ENCODE measurements at regions not wholly inside any gene's neighbourhood (a gene's known extent, or its start where the extent isn't known, plus 50 kb on each side); places are given as distances from the start of the nearest gene placed in this dataset.
A peak's percentile ranks its signal among the peaks of the same experiment; 100 is the strongest.

DNA sequence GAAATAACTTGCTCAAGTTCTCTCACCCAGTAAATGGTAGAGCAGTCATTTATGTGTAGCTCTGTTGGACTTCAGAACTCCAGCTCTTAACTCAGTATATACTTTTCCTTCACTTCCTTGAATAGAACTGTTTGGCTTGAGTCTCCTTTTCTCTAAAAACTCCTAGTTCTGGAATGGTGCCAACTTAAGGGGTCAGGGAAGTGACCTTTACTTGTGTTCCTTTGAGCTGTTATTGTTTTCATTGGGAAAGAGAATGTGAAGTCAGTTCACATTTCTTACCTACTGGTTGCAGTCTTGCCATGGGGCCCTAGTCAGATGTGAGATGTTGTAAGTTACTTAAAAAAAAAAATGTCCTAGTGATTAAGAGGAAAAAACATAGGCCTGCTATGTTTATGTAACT lies 77.0 kb upstream of the MACF1 start:
- H3K4me1 ChIP-seq (ENCODE audit: control insufficient read depth in 2 of 2, insufficient read depth in 2 of 2, low read length in 2 of 2) = no peaks in the 10 kb centered on the region
- POLR2A ChIA-PET = no interaction called here
- Mint-ChIP-seq H3K36me3 (peaks cover 0 to 6% (median 0%) of the 10 kb centered on the region in 5 donors), H3K4me1 (peaks cover 0 to 17% (median 7%) of the 10 kb centered on the region in 7 donors), H3K27ac (peak overlapping the region in 1 of 9 donors; percentile 36), H3K27me3 (peaks cover 0 to 3% (median 0%) of the 10 kb centered on the region in 5 donors), H3K9me3 (no peaks in the 10 kb centered on the region), H3K4me3 (no peak overlapping the region)
- ATAC-seq (no peak), DNase-seq (no peak)
- H3K27me3 ChIP-seq (ENCODE audit: control insufficient read depth in 2 of 2, insufficient read depth in 2 of 2, low read length in 2 of 2) = no peaks in the 10 kb centered on the region
- no peaks in the 10 kb centered on the region for H3K9me3 ChIP-seq (ENCODE audit: control insufficient read depth in 2 of 3, low read length in 3 of 3)
- intact Hi-C loops (cut with micrococcal nuclease) = no loop called here
- no peaks in the 10 kb centered on the region for H3K36me3 ChIP-seq (ENCODE audit: control insufficient read depth in 2 of 3, insufficient read depth in 3 of 3, low read length in 3 of 3)
- H3K4me3 ChIP-seq (ENCODE audit: low read length) = no peak overlapping the region
- CTCF ChIA-PET = interaction anchor here (0.5 kb wide), 1 partner anchor 47 kb away, joined by 3 read pairs; no protein-coding TSS in a partner anchor
- no peak overlapping the region for H3K27ac ChIP-seq (ENCODE audit: low read depth, low read length)

DNA sequence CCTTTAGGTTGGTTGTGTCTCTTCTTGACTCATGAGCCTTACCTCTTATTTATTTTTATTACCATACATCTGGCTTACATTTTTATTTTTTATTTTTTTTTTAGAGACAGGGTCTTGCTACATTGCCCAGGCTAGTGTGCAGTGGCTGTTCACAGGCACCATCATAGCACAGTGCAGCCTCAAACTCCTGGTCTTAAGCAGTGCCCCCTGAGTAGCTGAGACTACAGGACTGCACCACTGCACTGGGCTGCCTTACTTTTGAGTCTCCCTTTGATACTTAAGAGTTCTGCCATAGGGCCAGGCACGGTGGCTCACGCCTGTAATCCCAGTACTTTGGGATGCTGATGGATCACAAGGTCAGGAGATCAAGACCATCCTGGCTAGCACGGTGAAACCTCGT lies 76.4 kb upstream of the MACF1 start:
- no peaks in the 10 kb centered on the region for H3K9me3 Mint-ChIP-seq
- ATAC-seq (no peak), DNase-seq (no peak)
- no peaks in the 10 kb centered on the region for H3K27me3 ChIP-seq (ENCODE audit: control insufficient read depth in 2 of 2, insufficient read depth in 2 of 2, low read length in 2 of 2)
- H3K36me3 ChIP-seq (ENCODE audit: control insufficient read depth in 2 of 3, insufficient read depth in 3 of 3, low read length in 3 of 3) = no peaks in the 10 kb centered on the region
- intact Hi-C loops (cut with micrococcal nuclease) = no loop called here
- ChIA-PET POLR2A (no interaction called here), CTCF (interaction anchor here (1.0 kb wide), 1 partner anchor 64 kb away, joined by 3 read pairs; no protein-coding TSS in a partner anchor)
- no peak overlapping the region for H3K4me3 Mint-ChIP-seq
- H3K27ac ChIP-seq (ENCODE audit: low read depth, low read length) = no peak overlapping the region
- peaks cover 0 to 17% (median 7%) of the 10 kb centered on the region in 7 donors for H3K4me1 Mint-ChIP-seq
- no peaks in the 10 kb centered on the region for H3K9me3 ChIP-seq (ENCODE audit: control insufficient read depth in 2 of 3, low read length in 3 of 3)
- H3K4me1 ChIP-seq (ENCODE audit: control insufficient read depth in 2 of 2, insufficient read depth in 2 of 2, low read length in 2 of 2) = no peaks in the 10 kb centered on the region
- H3K4me3 ChIP-seq (ENCODE audit: low read length) = no peak overlapping the region
- peaks cover 0 to 6% (median 0%) of the 10 kb centered on the region in 5 donors for H3K36me3 Mint-ChIP-seq
- H3K27ac Mint-ChIP-seq = no peak overlapping the region
- H3K27me3 Mint-ChIP-seq = peaks cover 0 to 3% (median 0%) of the 10 kb centered on the region in 5 donors

DNA sequence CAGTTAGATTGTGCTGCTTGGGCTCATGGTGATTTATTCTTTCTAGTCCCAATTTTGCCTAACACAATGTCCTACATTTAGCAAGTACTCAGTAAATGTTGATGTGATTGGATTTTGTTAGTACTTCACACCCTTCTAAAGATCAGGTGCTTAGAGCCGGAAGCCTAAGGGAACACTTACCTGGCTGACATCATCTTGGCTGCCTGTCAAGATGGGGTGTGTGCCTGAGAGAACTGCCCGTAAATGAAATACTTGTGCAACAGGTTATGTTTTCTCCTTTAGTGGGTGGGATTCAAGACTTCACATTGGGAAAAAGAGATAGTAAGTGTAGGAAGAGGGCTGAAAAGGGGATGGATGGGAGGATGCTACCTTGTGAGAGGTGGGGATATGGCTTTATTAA lies 75.5 kb upstream of the MACF1 start:
- intact Hi-C loops (cut with micrococcal nuclease) = loop anchor here in 1 of 2 donors (1.0 kb wide), 2 partner anchors 62 to 129 kb away; no protein-coding TSS in a partner anchor
- POLR2A ChIA-PET = interaction anchor here (0.6 to 1.0 kb wide), 3 partner anchors 10 to 608 kb away, joined by 3 read pairs; no protein-coding TSS in a partner anchor
- H3K36me3 ChIP-seq (ENCODE audit: control insufficient read depth in 2 of 3, insufficient read depth in 3 of 3, low read length in 3 of 3) = no peaks in the 10 kb centered on the region
- Mint-ChIP-seq H3K9me3 (no peaks in the 10 kb centered on the region), H3K4me1 (peaks cover 0 to 17% (median 7%) of the 10 kb centered on the region in 7 donors), H3K27ac (peak overlapping the region in 1 of 9 donors; percentile 7), H3K27me3 (peaks cover 0 to 3% (median 0%) of the 10 kb centered on the region in 5 donors), H3K4me3 (no peak overlapping the region), H3K36me3 (peaks cover 0 to 6% (median 0%) of the 10 kb centered on the region in 5 donors)
- H3K4me1 ChIP-seq (ENCODE audit: control insufficient read depth in 2 of 2, insufficient read depth in 2 of 2, low read length in 2 of 2) = no peaks in the 10 kb centered on the region
- no peak for DNase-seq
- ATAC-seq = no peak
- H3K4me3 ChIP-seq (ENCODE audit: low read length) = no peak overlapping the region
- no peak overlapping the region for H3K27ac ChIP-seq (ENCODE audit: low read depth, low read length)
- CTCF ChIA-PET = interaction anchor here (0.7 to 1.0 kb wide), 2 partner anchors 63 to 421 kb away, joined by 3 read pairs; no protein-coding TSS in a partner anchor
- H3K27me3 ChIP-seq (ENCODE audit: control insufficient read depth in 2 of 2, insufficient read depth in 2 of 2, low read length in 2 of 2) = no peaks in the 10 kb centered on the region
- no peaks in the 10 kb centered on the region for H3K9me3 ChIP-seq (ENCODE audit: control insufficient read depth in 2 of 3, low read length in 3 of 3)

DNA sequence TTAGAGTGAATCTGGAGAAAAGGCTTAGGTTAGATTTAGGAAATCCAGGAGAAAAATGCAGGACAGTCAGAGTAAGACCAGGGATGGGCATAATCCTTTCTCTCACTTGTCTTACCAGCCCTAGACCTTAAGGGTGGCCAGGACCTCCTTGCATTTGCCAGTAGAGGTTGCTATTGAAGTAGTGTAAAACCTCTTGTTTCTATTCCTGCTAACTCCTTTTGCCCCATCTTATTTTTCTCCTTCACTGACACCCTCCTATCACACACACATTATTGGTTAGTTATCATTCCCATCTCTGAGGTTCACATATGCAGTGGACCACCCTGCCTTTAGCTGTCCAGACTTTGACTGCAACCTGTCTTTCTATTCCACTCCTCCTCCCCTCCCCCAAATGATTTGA lies 75.0 kb upstream of the MACF1 start:
- DNase-seq (peak in 1 of 9 donors; percentile 7), ATAC-seq (no peak)
- Mint-ChIP-seq H3K4me1 (peaks cover 0 to 17% (median 7%) of the 10 kb centered on the region in 7 donors), H3K36me3 (peaks cover 0 to 6% (median 0%) of the 10 kb centered on the region in 5 donors), H3K27ac (no peak overlapping the region), H3K9me3 (no peaks in the 10 kb centered on the region), H3K27me3 (peaks cover 0 to 3% (median 0%) of the 10 kb centered on the region in 5 donors), H3K4me3 (no peak overlapping the region)
- H3K4me1 ChIP-seq (ENCODE audit: control insufficient read depth in 2 of 2, insufficient read depth in 2 of 2, low read length in 2 of 2) = no peaks in the 10 kb centered on the region
- ChIA-PET CTCF (no interaction called here), POLR2A (interaction anchor here (1.0 kb wide), 1 partner anchor 10 kb away, joined by 3 read pairs; no protein-coding TSS in a partner anchor)
- H3K27ac ChIP-seq (ENCODE audit: low read depth, low read length) = no peak overlapping the region
- intact Hi-C loops (cut with micrococcal nuclease) = loop anchor here in 1 of 2 donors (1.0 kb wide), 2 partner anchors 62 to 129 kb away; no protein-coding TSS in a partner anchor
- H3K27me3 ChIP-seq (ENCODE audit: control insufficient read depth in 2 of 2, insufficient read depth in 2 of 2, low read length in 2 of 2) = no peaks in the 10 kb centered on the region
- H3K4me3 ChIP-seq (ENCODE audit: low read length) = no peak overlapping the region
- H3K9me3 ChIP-seq (ENCODE audit: control insufficient read depth in 2 of 3, low read length in 3 of 3) = no peaks in the 10 kb centered on the region
- no peaks in the 10 kb centered on the region for H3K36me3 ChIP-seq (ENCODE audit: control insufficient read depth in 2 of 3, insufficient read depth in 3 of 3, low read length in 3 of 3)

DNA sequence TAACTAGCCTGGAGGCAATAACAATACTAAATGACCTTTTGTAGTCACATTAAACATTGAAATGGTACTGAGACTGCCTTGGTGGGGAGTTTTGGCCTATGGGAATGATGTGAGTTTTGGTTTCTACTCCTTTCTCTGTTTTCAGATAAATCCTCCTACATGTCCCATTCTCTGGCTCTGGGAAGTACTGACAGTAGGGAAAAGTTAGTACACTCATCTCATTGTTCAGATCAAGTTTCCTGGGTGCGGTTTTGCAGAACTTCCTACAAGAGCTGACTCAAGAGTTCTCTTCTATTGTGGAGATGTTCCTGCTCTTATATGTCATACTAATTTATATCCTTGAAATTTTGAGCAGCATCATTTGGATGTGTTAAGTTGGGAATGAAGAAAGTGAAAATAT lies 74.2 kb upstream of the MACF1 start:
- Mint-ChIP-seq H3K27me3 (peaks cover 0 to 3% (median 0%) of the 10 kb centered on the region in 5 donors), H3K4me1 (peaks cover 0 to 17% (median 8%) of the 10 kb centered on the region in 7 donors), H3K36me3 (peaks cover 0 to 4% (median 0%) of the 10 kb centered on the region in 5 donors), H3K27ac (no peak overlapping the region), H3K4me3 (no peak overlapping the region), H3K9me3 (no peaks in the 10 kb centered on the region)
- intact Hi-C loops (cut with micrococcal nuclease) = no loop called here
- H3K36me3 ChIP-seq (ENCODE audit: control insufficient read depth in 2 of 3, insufficient read depth in 3 of 3, low read length in 3 of 3) = no peaks in the 10 kb centered on the region
- CTCF ChIA-PET = no interaction called here
- POLR2A ChIA-PET = interaction anchor here (1.0 kb wide), 1 partner anchor 9 kb away, joined by 3 read pairs; no protein-coding TSS in a partner anchor
- ATAC-seq (no peak), DNase-seq (no peak)
- no peak overlapping the region for H3K27ac ChIP-seq (ENCODE audit: low read depth, low read length)
- no peaks in the 10 kb centered on the region for H3K4me1 ChIP-seq (ENCODE audit: control insufficient read depth in 2 of 2, insufficient read depth in 2 of 2, low read length in 2 of 2)
- H3K4me3 ChIP-seq (ENCODE audit: low read length) = no peak overlapping the region
- no peaks in the 10 kb centered on the region for H3K9me3 ChIP-seq (ENCODE audit: control insufficient read depth in 2 of 3, low read length in 3 of 3)
- H3K27me3 ChIP-seq (ENCODE audit: control insufficient read depth in 2 of 2, insufficient read depth in 2 of 2, low read length in 2 of 2) = no peaks in the 10 kb centered on the region

DNA sequence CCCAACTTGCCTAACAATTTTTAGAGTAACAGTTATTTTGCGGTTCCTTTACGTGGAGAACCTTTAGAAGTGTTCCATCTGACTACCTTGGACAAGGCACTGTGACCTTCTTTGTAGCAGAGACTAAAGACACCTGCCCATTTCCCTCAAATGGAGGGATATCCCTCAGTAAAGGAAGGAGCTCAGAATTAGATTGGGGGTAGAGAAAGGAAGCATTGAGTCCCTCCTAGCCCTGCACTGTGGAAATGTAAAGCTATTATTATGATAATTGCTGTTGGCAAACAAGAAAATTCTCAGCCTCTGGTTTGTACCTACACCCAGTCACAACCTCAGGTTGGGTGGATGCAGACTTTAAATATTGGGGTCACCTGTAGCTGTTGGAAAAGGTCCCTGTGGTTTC lies 72.6 kb upstream of the MACF1 start:
- CTCF ChIA-PET = interaction anchor here (1.0 kb wide), 1 partner anchor 127 kb away, joined by 3 read pairs; no protein-coding TSS in a partner anchor
- Histone ChIP-seq H3K4me3 (ENCODE audit: low read length) (no peak overlapping the region), H3K27ac (ENCODE audit: low read depth, low read length) (no peak overlapping the region), H3K27me3 (ENCODE audit: control insufficient read depth in 2 of 2, insufficient read depth in 2 of 2, low read length in 2 of 2) (no peaks in the 10 kb centered on the region), H3K4me1 (ENCODE audit: control insufficient read depth in 2 of 2, insufficient read depth in 2 of 2, low read length in 2 of 2) (no peaks in the 10 kb centered on the region), H3K9me3 (ENCODE audit: control insufficient read depth in 2 of 3, low read length in 3 of 3) (no peaks in the 10 kb centered on the region), H3K36me3 (ENCODE audit: control insufficient read depth in 2 of 3, insufficient read depth in 3 of 3, low read length in 3 of 3) (no peaks in the 10 kb centered on the region)
- DNase-seq (no peak), ATAC-seq (no peak)
- no peaks in the 10 kb centered on the region for H3K36me3 Mint-ChIP-seq
- H3K27me3 Mint-ChIP-seq = peaks cover 0 to 3% (median 0%) of the 10 kb centered on the region in 5 donors
- intact Hi-C loops (cut with micrococcal nuclease) = no loop called here
- H3K4me1 Mint-ChIP-seq = peaks cover 0 to 17% (median 8%) of the 10 kb centered on the region in 7 donors
- H3K4me3 Mint-ChIP-seq = no peak overlapping the region
- POLR2A ChIA-PET = no interaction called here
- no peaks in the 10 kb centered on the region for H3K9me3 Mint-ChIP-seq
- H3K27ac Mint-ChIP-seq = peak overlapping the region in 1 of 9 donors; percentile 13
